ENCODE measurements at regions not wholly inside any gene's neighbourhood (a gene's known extent, or its start where the extent isn't known, plus 50 kb on each side); places are given as distances from the start of the nearest gene placed in this dataset.

- Histone ChIP-seq H2AFZ (ENCODE audit: insufficient read depth, low read length, poor library complexity) (no peak overlapping the region), H4K91ac (ENCODE audit: low read depth, low read length) (no peak overlapping the region), H3K14ac (ENCODE audit: low read length) (no peak overlapping the region), H2AK5ac (ENCODE audit: low read length) (no peak overlapping the region), H3K23ac (ENCODE audit: low read length) (no peak overlapping the region), H3K9ac (ENCODE audit: low read length) (no peak overlapping the region), H3K4me2 (ENCODE audit: low read length) (no peak overlapping the region), H3K27ac (ENCODE audit: low read depth, low read length) (no peak overlapping the region), H3K79me2 (ENCODE audit: control insufficient read depth, insufficient read depth, low read length, poor library complexity) (no peaks in the 10 kb centered on the region), H4K12ac (ENCODE audit: low read depth, low read length) (no peak overlapping the region), H3K79me1 (ENCODE audit: low read length) (no peaks in the 10 kb centered on the region), H3K27me3 (ENCODE audit: insufficient read depth, low read length) (no peaks in the 10 kb centered on the region), H2BK120ac (ENCODE audit: insufficient read depth, low read length, poor library complexity) (no peak overlapping the region), H2BK5ac (ENCODE audit: low read depth, low read length, poor library complexity) (no peak overlapping the region), H4K8ac (ENCODE audit: low read depth, low read length) (no peak overlapping the region), H3K4ac (ENCODE audit: low read depth, low read length) (no peak overlapping the region), H3K9me3 (ENCODE audit: insufficient read depth, low read depth, low read length) (no peaks in the 10 kb centered on the region), H2BK12ac (ENCODE audit: low read length) (no peak overlapping the region), H3K4me1 (ENCODE audit: control insufficient read depth in 1 of 2, insufficient read depth in 2 of 2, low read length in 2 of 2) (peaks cover 6 to 14% of the 10 kb centered on the region in 2 experiments), H3K4me3 (ENCODE audit: low read depth, low read length) (no peak overlapping the region), H3K18ac (ENCODE audit: low read length) (no peak overlapping the region), H3K36me3 (ENCODE audit: control insufficient read depth in 1 of 2, insufficient read depth in 2 of 2, low read length in 2 of 2) (no peaks in the 10 kb centered on the region)
- DNase-seq: no peak
- WGBS (ENCODE audit: extremely low coverage, insufficient coverage, insufficient read length): no CpG with 5 or more reads among the region's 5 CpGs
Observed at GRCh38 chr7:23927709-23928417, 217.8 kb downstream of the STK31 start.

- H3K4ac ChIP-seq (ENCODE audit: low read depth, low read length): no peak overlapping the region
- H3K4me1 ChIP-seq (ENCODE audit: control insufficient read depth in 1 of 2, insufficient read depth in 2 of 2, low read length in 2 of 2): peaks cover 6 to 14% of the 10 kb centered on the region in 2 experiments
- H3K79me1 ChIP-seq (ENCODE audit: low read length): no peaks in the 10 kb centered on the region
- no CpG with 5 or more reads among the region's 3 CpGs for WGBS (ENCODE audit: extremely low coverage, insufficient coverage, insufficient read length)
- no peaks in the 10 kb centered on the region for H3K79me2 ChIP-seq (ENCODE audit: control insufficient read depth, insufficient read depth, low read length, poor library complexity)
- H3K27ac ChIP-seq (ENCODE audit: low read depth, low read length): peak overlapping the region; percentile 21
- H3K4me3 ChIP-seq (ENCODE audit: low read depth, low read length): no peak overlapping the region
- H3K4me2 ChIP-seq (ENCODE audit: low read length): no peak overlapping the region
- no peak overlapping the region for H3K23ac ChIP-seq (ENCODE audit: low read length)
- H3K9ac ChIP-seq (ENCODE audit: low read length): no peak overlapping the region
- no peak overlapping the region for H4K91ac ChIP-seq (ENCODE audit: low read depth, low read length)
- H3K18ac ChIP-seq (ENCODE audit: low read length): no peak overlapping the region
- no peak overlapping the region for H2BK12ac ChIP-seq (ENCODE audit: low read length)
- no peak overlapping the region for H2AK5ac ChIP-seq (ENCODE audit: low read length)
- H2AFZ ChIP-seq (ENCODE audit: insufficient read depth, low read length, poor library complexity): no peak overlapping the region
- H4K12ac ChIP-seq (ENCODE audit: low read depth, low read length): no peak overlapping the region
- no peak overlapping the region for H4K8ac ChIP-seq (ENCODE audit: low read depth, low read length)
- no peak overlapping the region for H2BK5ac ChIP-seq (ENCODE audit: low read depth, low read length, poor library complexity)
- H3K36me3 ChIP-seq (ENCODE audit: control insufficient read depth in 1 of 2, insufficient read depth in 2 of 2, low read length in 2 of 2): no peaks in the 10 kb centered on the region
- H3K27me3 ChIP-seq (ENCODE audit: insufficient read depth, low read length): no peaks in the 10 kb centered on the region
- no peak for DNase-seq
- H3K9me3 ChIP-seq (ENCODE audit: insufficient read depth, low read depth, low read length): no peaks in the 10 kb centered on the region
- no peak overlapping the region for H3K14ac ChIP-seq (ENCODE audit: low read length)
- no peak overlapping the region for H2BK120ac ChIP-seq (ENCODE audit: insufficient read depth, low read length, poor library complexity)
Observed at GRCh38 chr7:23928418-23928775, 218.4 kb downstream of the STK31 start.

GRCh38 chr7:23930312-23930711, 220.3 kb downstream of the STK31 start:
- WGBS (ENCODE audit: extremely low coverage, insufficient coverage, insufficient read length): no CpG with 5 or more reads among the region's 1 CpG
- Histone ChIP-seq H3K18ac (ENCODE audit: low read length) (no peak overlapping the region), H3K4me3 (ENCODE audit: low read depth, low read length) (no peak overlapping the region), H3K14ac (ENCODE audit: low read length) (no peak overlapping the region), H3K36me3 (ENCODE audit: control insufficient read depth in 1 of 2, insufficient read depth in 2 of 2, low read length in 2 of 2) (no peaks in the 10 kb centered on the region), H3K23ac (ENCODE audit: low read length) (no peak overlapping the region), H2BK5ac (ENCODE audit: low read depth, low read length, poor library complexity) (no peak overlapping the region), H3K27me3 (ENCODE audit: insufficient read depth, low read length) (no peaks in the 10 kb centered on the region), H3K4me1 (ENCODE audit: control insufficient read depth in 1 of 2, insufficient read depth in 2 of 2, low read length in 2 of 2) (peaks cover 6 to 14% of the 10 kb centered on the region in 2 experiments), H4K8ac (ENCODE audit: low read depth, low read length) (no peak overlapping the region), H3K79me1 (ENCODE audit: low read length) (no peaks in the 10 kb centered on the region), H4K12ac (ENCODE audit: low read depth, low read length) (no peak overlapping the region), H3K27ac (ENCODE audit: low read depth, low read length) (no peak overlapping the region), H4K91ac (ENCODE audit: low read depth, low read length) (no peak overlapping the region), H3K4ac (ENCODE audit: low read depth, low read length) (no peak overlapping the region), H2AK5ac (ENCODE audit: low read length) (no peak overlapping the region), H3K9me3 (ENCODE audit: insufficient read depth, low read depth, low read length) (no peaks in the 10 kb centered on the region), H3K79me2 (ENCODE audit: control insufficient read depth, insufficient read depth, low read length, poor library complexity) (no peaks in the 10 kb centered on the region), H2AFZ (ENCODE audit: insufficient read depth, low read length, poor library complexity) (no peak overlapping the region), H2BK12ac (ENCODE audit: low read length) (no peak overlapping the region), H3K9ac (ENCODE audit: low read length) (no peak overlapping the region), H2BK120ac (ENCODE audit: insufficient read depth, low read length, poor library complexity) (no peak overlapping the region), H3K4me2 (ENCODE audit: low read length) (no peak overlapping the region)
- DNase-seq: no peak

GRCh38 chr7:23931633-23932032, 221.6 kb downstream of the STK31 start:
- no peak overlapping the region for H2AFZ ChIP-seq (ENCODE audit: insufficient read depth, low read length, poor library complexity)
- no peak overlapping the region for H4K12ac ChIP-seq (ENCODE audit: low read depth, low read length)
- H2BK5ac ChIP-seq (ENCODE audit: low read depth, low read length, poor library complexity): no peak overlapping the region
- no peak overlapping the region for H2BK120ac ChIP-seq (ENCODE audit: insufficient read depth, low read length, poor library complexity)
- no peak overlapping the region for H2BK12ac ChIP-seq (ENCODE audit: low read length)
- H3K79me2 ChIP-seq (ENCODE audit: control insufficient read depth, insufficient read depth, low read length, poor library complexity): no peaks in the 10 kb centered on the region
- no peak overlapping the region for H3K4me3 ChIP-seq (ENCODE audit: low read depth, low read length)
- H3K27me3 ChIP-seq (ENCODE audit: insufficient read depth, low read length): no peaks in the 10 kb centered on the region
- H2AK5ac ChIP-seq (ENCODE audit: low read length): no peak overlapping the region
- H3K4ac ChIP-seq (ENCODE audit: low read depth, low read length): no peak overlapping the region
- H3K23ac ChIP-seq (ENCODE audit: low read length): no peak overlapping the region
- peak; percentile 28 to 52 for DNase-seq
- no peaks in the 10 kb centered on the region for H3K9me3 ChIP-seq (ENCODE audit: insufficient read depth, low read depth, low read length)
- peaks cover 6 to 14% of the 10 kb centered on the region in 2 experiments for H3K4me1 ChIP-seq (ENCODE audit: control insufficient read depth in 1 of 2, insufficient read depth in 2 of 2, low read length in 2 of 2)
- H3K27ac ChIP-seq (ENCODE audit: low read depth, low read length): no peak overlapping the region
- no peak overlapping the region for H3K9ac ChIP-seq (ENCODE audit: low read length)
- no peaks in the 10 kb centered on the region for H3K79me1 ChIP-seq (ENCODE audit: low read length)
- no CpG with 5 or more reads among the region's 2 CpGs for WGBS (ENCODE audit: extremely low coverage, insufficient coverage, insufficient read length)
- H3K36me3 ChIP-seq (ENCODE audit: control insufficient read depth in 1 of 2, insufficient read depth in 2 of 2, low read length in 2 of 2): no peaks in the 10 kb centered on the region
- H3K14ac ChIP-seq (ENCODE audit: low read length): no peak overlapping the region
- H3K4me2 ChIP-seq (ENCODE audit: low read length): no peak overlapping the region
- H4K8ac ChIP-seq (ENCODE audit: low read depth, low read length): no peak overlapping the region
- no peak overlapping the region for H3K18ac ChIP-seq (ENCODE audit: low read length)
- no peak overlapping the region for H4K91ac ChIP-seq (ENCODE audit: low read depth, low read length)
